GM12875 (cell line): ENCODE measurements at regions not wholly inside any gene's neighbourhood (a gene's known extent, or its start where the extent isn't known, plus 50 kb on each side); places are given as distances from the start of the nearest gene placed in this dataset.
A peak's percentile ranks its signal among the peaks of the same experiment; 100 is the strongest.

ENCODE experiments used
- H3K4me3 ChIP-seq: one replicate; pipeline ENCODE4 v1.5.1; 2011; ENCODE audit warnings: low read depth, low read length, control low read depth
- CTCF ChIP-seq: IDR thresholded peaks from 2 replicates; pipeline ENCODE4 v1.5.1; 2011; ENCODE audit warnings: low read depth, mild to moderate bottlenecking, control low read depth, inconsistent platforms, low read length, moderate library complexity, borderline replicate concordance; ENCODE audit not compliant: insufficient read depth

- no peak for TF ChIP-seq CTCF
- H3K4me3 ChIP-seq: no peak overlapping the region
Observed at GRCh38 chr3:152945556-152945955, 110.6 kb downstream of the P2RY1 start.

GRCh38 chr3:152957491-152957890 is 122.6 kb downstream of the P2RY1 start:
- no peak overlapping the region for H3K4me3 ChIP-seq
- no peak for TF ChIP-seq CTCF

GRCh38 chr3:152959307-152959706 is 124.4 kb downstream of the P2RY1 start:
- no peak for TF ChIP-seq CTCF
- no peak overlapping the region for H3K4me3 ChIP-seq

- no peak for TF ChIP-seq CTCF
- no peak overlapping the region for H3K4me3 ChIP-seq
Observed at GRCh38 chr3:152960684-152961083, 125.8 kb downstream of the P2RY1 start.

GRCh38 chr3:152961323-152961722 is 126.4 kb downstream of the P2RY1 start:
- 0 out of 2 replicates have a peak, but pooled peaks have one; percentile 16 for TF ChIP-seq CTCF
- H3K4me3 ChIP-seq: no peak overlapping the region

- no peak for TF ChIP-seq CTCF
- no peak overlapping the region for H3K4me3 ChIP-seq
Observed at GRCh38 chr3:152964911-152965609, 130.1 kb downstream of the P2RY1 start.

GRCh38 chr3:152968388-152969024 is 133.6 kb downstream of the P2RY1 start:
- TF ChIP-seq CTCF: no peak
- no peak overlapping the region for H3K4me3 ChIP-seq
